Aorta (tissue), 5 donors: ENCODE measurements at regions not wholly inside any gene's neighbourhood (a gene's known extent, or its start where the extent isn't known, plus 50 kb on each side); places are given as distances from the start of the nearest gene placed in this dataset.
A peak's percentile ranks its signal among the peaks of the same experiment; 100 is the strongest.

Source experiments
- ATAC-seq: fragments of 200-7000 bp; cut with Tn5 transposase; one replicate; pipeline ENCODE4 v1.9.1; 2022; ENCODE audit warnings: moderate library complexity; ENCODE audit not compliant: low FRiP score
- DNase-seq, 2 donors: peaks; one replicate each; pipeline ENCODE4 v3.0.0-alpha.2; 2020
- H3K27ac ChIP-seq, 2 donors: one replicate each; pipeline ENCODE4 v1.5.1; 2013; ENCODE audit warnings: low read length in 2 of 2, mild to moderate bottlenecking in 2 of 2, moderate library complexity in 2 of 2, control low read depth in 1 of 2, inconsistent platforms in 1 of 2, low read depth in 1 of 2
- H3K27me3 ChIP-seq, 2 donors: one replicate each; pipeline ENCODE4 v1.6.1; 2013; ENCODE audit warnings: control low read depth in 1 of 2, low read length in 1 of 2, mild to moderate bottlenecking in 1 of 2, moderate library complexity in 1 of 2; ENCODE audit not compliant: insufficient read depth in 2 of 2, control insufficient read depth in 1 of 2
- H3K36me3 ChIP-seq, 2 donors: one replicate each; pipeline ENCODE4 v1.6.1; 2013; ENCODE audit warnings: control low read depth in 1 of 2, low read length in 1 of 2, mild to moderate bottlenecking in 1 of 2; ENCODE audit not compliant: insufficient read depth in 2 of 2, control insufficient read depth in 1 of 2
- H3K4me1 ChIP-seq, 2 donors: one replicate each; pipeline ENCODE4 v1.6.1; 2013; ENCODE audit warnings: low read length in 2 of 2, control low read depth in 1 of 2, mild to moderate bottlenecking in 1 of 2, moderate library complexity in 1 of 2; ENCODE audit not compliant: insufficient read depth in 2 of 2, control insufficient read depth in 1 of 2
- H3K4me3 ChIP-seq, 2 donors: one replicate each; pipeline ENCODE4 v1.5.1; 2013; ENCODE audit warnings: low read length in 2 of 2, control low read depth in 1 of 2, mild to moderate bottlenecking in 1 of 2
- H3K9me3 ChIP-seq: one replicate; pipeline ENCODE4 v1.6.1; 2013; ENCODE audit warnings: mild to moderate bottlenecking, low read length; ENCODE audit not compliant: control insufficient read depth
- WGBS, 2 donors: extraction: QIAGEN DNeasy Blood & Tissue Kit; methylation state at CpG; one replicate each; pipeline ENCODE4 v1.1.7; 2013; 5-methylcytosine and 5-hydroxymethylcytosine counted together
- intact Hi-C, 2 donors: fragments of 100-400 bp; cut with DNase I; formaldehyde crosslinking; loops; one replicate each; pipeline versions ENCODE4 v1.14.2 to v1.15.0; 2022
- donor health status: healthy with polysubstance abuse.
- donor health status: Bipolar disorder and iron deficiency.
- donor health status: DM: no; HTN: no; CAD: no.
- donor health status: DM: no; HTN: no; CAD: no.
- donor health status: DM: yes; HTN: yes; CAD: no.

DNA sequence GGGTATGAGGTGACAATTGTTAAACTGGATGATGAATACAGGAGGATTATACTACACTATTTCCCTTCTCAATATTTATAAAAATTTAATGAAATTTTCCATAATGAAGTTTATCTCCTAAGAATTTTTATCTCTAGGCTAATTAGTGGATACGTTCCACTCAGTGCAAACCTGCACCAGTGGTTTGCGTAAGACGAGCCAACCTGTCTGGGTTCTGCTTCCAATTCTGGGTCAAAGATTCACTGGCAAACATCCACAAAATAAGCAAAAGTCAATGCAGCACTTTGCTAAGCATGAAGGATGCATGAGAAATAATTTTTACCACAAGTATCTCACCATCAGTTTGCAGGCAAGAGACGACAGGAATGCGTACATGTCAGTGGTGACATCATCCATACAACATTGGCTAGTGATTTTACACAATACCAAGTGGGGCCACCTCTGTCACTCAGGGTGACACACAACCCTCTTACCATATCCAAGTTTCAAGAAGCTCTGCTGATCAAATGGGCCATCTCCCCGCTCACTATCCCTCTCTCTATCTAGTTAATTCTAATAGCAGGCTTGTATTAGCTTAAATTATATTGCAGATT lies 51.7 kb downstream of the FAM50B start:
- Histone ChIP-seq H3K27me3 (no peaks in the 10 kb centered on the region), H3K4me1 (peaks cover 2 to 4% of the 10 kb centered on the region in 2 donors), H3K27ac (no peak overlapping the region), H3K4me3 (no peak overlapping the region), H3K36me3 (no peaks in the 10 kb centered on the region), H3K9me3 (no peaks in the 10 kb centered on the region)
- ATAC-seq (no peak), DNase-seq (no peak)
- intact Hi-C loops = no loop called here
- WGBS, 2 donors = 87 to 93% methylated on average over 6 of the region's 6 CpGs

DNA sequence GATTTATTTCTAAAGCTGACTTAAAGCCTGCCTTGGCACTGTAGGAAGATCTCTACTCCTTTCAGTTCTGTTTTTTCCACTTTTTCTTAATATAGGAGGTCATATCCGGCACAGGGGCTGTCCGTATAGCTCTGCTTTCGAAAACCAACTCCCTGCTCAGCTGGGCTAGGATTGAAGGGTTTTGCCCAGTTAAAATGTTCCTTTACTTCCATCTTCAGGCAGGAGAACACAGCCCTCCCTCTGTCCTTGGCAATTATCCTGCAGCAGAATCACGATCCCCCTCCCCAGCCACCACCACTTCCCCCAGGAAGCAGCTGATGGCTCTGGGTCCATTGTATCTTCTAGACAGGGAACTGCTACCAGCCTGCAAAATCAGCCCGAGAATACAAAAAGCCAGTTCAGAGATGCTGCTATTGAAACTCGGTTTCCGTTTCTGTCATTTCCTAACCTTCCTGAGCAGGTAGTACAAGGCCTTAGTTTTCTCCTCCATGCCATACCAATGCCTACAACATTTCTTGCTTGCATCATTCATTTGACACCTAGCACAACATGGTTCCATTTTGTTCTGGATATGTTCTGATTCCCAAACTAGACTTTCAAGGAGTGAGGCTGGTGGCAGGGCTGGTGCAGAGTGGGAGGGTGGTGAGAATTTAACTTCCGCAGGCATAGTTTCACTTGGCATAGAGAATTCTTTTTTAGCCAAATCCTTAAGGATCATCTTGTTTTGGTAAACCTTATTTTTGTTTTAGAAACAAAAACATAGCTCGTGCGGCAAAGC lies 53.9 kb downstream of the FAM50B start:
- H3K27me3 ChIP-seq = no peaks in the 10 kb centered on the region
- WGBS, 2 donors = 55 to 56% methylated on average over 10 of the region's 10 CpGs
- H3K9me3 ChIP-seq = no peaks in the 10 kb centered on the region
- peaks cover 4% of the 10 kb centered on the region in 2 donors for H3K4me1 ChIP-seq
- DNase-seq (no peak), ATAC-seq (peak; percentile 47)
- peak overlapping the region in 1 of 2 donors; percentile 84 for H3K27ac ChIP-seq
- intact Hi-C loops = no loop called here
- H3K4me3 ChIP-seq = no peak overlapping the region
- no peaks in the 10 kb centered on the region for H3K36me3 ChIP-seq

DNA sequence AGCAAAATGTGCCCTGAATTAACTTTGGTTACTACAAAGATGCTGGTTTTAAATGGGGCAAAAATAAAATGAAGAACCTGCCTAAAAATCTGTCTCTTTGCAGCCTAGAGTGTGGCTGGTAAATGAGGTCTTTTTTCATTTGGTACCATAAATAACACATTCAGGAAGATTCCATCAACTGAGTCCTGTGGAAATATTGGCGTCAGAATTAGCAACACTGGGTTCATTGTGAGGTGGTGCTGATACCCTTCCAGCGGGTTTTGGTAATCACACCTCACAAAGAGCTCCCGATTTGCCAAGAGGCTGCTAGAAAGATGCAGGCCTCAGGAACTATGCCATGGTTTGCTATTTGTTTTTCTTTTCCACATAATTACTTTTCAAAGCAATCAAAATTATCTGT lies 55.3 kb downstream of the FAM50B start:
- no peaks in the 10 kb centered on the region for H3K36me3 ChIP-seq
- WGBS, 2 donors = 11 to 20% methylated on average over 3 of the region's 3 CpGs
- DNase-seq (no peak), ATAC-seq (no peak)
- intact Hi-C loops = no loop called here
- H3K4me3 ChIP-seq = no peak overlapping the region
- no peaks in the 10 kb centered on the region for H3K27me3 ChIP-seq
- H3K9me3 ChIP-seq = no peaks in the 10 kb centered on the region
- H3K4me1 ChIP-seq = peaks cover 4% of the 10 kb centered on the region in 2 donors
- H3K27ac ChIP-seq = peak overlapping the region in 1 of 2 donors; percentile 61

DNA sequence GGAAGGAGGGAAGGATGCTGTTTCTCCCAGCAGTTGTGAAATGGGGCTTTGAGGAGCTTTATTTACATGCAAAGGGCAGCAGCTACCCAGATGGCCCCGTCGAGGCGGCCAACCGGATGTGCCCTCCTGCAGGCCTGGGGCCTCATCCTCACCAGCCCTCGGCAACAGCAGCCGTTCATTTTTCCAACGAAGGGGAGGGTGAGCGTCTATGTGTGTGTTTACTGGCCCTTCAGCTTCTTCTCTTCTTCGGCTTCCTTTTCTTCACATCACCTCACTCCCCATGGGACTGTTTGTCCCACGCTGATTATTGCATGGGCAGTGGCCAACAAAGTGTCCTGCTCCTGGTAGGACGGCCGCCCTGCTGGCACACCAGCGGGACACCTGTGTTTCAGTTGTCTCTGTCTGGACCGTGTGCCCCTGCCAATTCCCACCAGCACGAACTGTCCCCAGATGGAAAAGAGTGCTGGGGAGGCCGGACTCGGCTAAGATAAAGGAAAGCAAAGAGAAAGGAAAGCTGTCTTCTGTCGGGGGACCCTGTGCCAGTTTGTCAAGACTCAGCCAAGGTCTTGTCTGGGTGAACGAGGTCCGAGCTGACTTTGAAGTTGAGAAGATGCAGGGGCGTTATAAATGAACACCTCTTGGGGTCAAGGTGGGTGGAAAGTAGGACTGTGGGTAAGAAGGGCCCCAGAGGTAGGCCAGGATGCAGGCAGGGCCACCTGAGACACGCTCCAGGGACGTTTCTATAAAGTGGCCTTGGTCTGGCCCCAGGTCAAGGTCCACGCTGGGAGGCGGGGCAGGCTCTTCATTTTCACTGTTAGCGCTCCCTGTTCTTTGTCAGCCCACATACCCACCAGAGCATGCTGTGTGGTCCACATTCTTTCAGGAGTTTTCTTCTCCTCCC lies 57.0 kb downstream of the FAM50B start:
- peaks cover 4 to 13% of the 10 kb centered on the region in 2 donors for H3K4me1 ChIP-seq
- intact Hi-C loops = no loop called here
- ATAC-seq (no peak), DNase-seq (no peak)
- H3K4me3 ChIP-seq = no peak overlapping the region
- H3K27me3 ChIP-seq = no peaks in the 10 kb centered on the region
- peak overlapping the region in 1 of 2 donors; percentile 38 for H3K27ac ChIP-seq
- WGBS, 2 donors = 67 to 72% methylated on average over 26 of the region's 26 CpGs
- no peaks in the 10 kb centered on the region for H3K36me3 ChIP-seq
- no peaks in the 10 kb centered on the region for H3K9me3 ChIP-seq

DNA sequence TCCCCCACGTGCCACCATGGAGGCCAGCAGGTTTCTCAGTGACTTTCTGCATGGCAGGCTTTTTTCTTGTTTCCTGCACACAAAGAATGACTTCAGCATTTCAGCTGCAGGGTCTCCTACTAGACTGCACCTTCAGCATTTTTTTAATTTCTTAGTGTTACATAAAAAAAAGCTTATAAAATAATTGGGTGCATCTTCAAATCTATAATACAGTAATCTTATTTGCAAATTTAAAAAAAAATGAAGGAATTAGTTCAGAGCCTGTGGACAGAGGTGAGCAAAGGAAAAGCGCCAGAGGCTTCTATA lies 57.6 kb downstream of the FAM50B start:
- DNase-seq = no peak
- H3K4me3 ChIP-seq = no peak overlapping the region
- no peaks in the 10 kb centered on the region for H3K9me3 ChIP-seq
- H3K36me3 ChIP-seq = no peaks in the 10 kb centered on the region
- no peak for ATAC-seq
- intact Hi-C loops = no loop called here
- no peak overlapping the region for H3K27ac ChIP-seq
- 86% methylated on average over 2 of the region's 2 CpGs for WGBS, 2 donors
- peaks cover 4 to 19% of the 10 kb centered on the region in 2 donors for H3K4me1 ChIP-seq
- H3K27me3 ChIP-seq = no peaks in the 10 kb centered on the region

DNA sequence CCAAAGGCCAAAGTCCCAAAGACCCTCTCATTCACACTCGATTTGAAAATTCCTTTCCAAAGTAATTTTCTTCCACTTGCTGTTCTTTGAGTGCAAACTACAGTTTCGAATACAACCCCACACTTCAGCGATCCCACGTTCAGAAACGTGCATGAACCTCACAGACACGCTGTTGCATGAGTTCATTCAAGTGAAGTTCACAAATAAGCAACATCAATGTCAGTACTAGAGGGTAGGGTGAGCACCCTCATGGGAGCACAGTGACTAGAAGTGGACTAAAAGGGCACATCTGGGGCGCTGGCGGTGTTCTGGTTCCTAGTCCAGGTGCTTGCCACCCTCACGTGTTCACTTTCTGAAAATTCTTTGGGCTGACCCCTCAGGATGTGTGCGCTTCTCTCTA lies 59.0 kb downstream of the FAM50B start:
- Histone ChIP-seq H3K27ac (no peak overlapping the region), H3K27me3 (no peaks in the 10 kb centered on the region), H3K9me3 (no peaks in the 10 kb centered on the region), H3K36me3 (no peaks in the 10 kb centered on the region), H3K4me1 (peaks cover 4 to 19% of the 10 kb centered on the region in 2 donors), H3K4me3 (no peak overlapping the region)
- intact Hi-C loops = no loop called here
- no peak for DNase-seq
- ATAC-seq = no peak
- 97 to 98% methylated on average over 10 of the region's 10 CpGs for WGBS, 2 donors

DNA sequence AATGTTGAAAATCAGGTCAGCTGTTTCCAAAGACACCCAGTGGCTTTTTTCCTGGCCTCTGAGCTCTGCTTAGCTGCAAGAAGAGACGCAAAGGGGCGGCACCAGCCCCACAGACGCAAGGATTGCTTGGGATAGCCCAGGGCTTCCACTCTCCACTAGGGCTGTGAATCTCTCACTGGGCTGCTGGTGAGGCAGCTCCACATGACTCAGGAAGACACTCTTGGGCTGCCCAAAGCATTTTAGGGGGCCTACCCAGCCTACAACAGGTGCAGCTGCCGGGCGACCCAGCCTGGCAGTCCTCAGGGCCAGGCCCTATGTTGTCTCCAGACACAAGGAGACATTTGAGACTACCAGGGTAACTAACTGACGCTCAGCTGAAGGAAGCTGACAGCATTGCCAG lies 59.8 kb downstream of the FAM50B start:
- intact Hi-C loops = no loop called here
- no peak overlapping the region for H3K4me3 ChIP-seq
- H3K27ac ChIP-seq = no peak overlapping the region
- WGBS, 2 donors = 95 to 98% methylated on average over 6 of the region's 6 CpGs
- peaks cover 3 to 18% of the 10 kb centered on the region in 2 donors for H3K4me1 ChIP-seq
- no peak for ATAC-seq
- DNase-seq = no peak
- H3K9me3 ChIP-seq = no peaks in the 10 kb centered on the region
- no peaks in the 10 kb centered on the region for H3K36me3 ChIP-seq
- no peaks in the 10 kb centered on the region for H3K27me3 ChIP-seq

DNA sequence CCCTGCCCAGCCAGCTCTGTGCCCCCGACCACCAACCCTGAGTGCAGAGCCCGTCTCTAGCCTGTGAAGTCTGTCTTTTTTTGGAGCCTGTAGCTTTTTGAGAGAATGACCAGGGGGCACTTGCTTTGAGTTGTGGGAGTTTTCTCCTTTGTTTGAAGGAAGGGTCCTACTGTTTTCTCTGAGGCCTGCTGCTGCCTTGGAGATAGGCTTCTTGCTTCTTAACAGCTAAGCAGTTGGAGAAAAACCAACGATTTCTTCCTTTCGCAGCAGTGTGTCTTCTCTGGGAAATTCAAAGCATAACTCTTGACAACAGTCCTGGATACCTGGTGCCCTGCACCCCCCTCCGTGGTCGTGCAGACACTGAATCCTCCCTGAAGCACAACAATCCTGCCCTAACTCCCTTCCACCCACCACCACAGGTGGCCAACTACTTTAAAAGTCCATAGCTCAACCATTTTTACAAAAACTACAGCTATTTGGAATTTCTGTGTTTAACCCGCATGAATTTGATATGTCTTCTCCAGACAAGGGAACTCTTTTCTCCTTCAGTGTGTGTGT lies 61.0 kb downstream of the FAM50B start:
- ATAC-seq (no peak), DNase-seq (no peak)
- WGBS, 2 donors = 74 to 78% methylated on average over 7 of the region's 7 CpGs
- Histone ChIP-seq H3K27me3 (no peaks in the 10 kb centered on the region), H3K4me3 (no peak overlapping the region), H3K27ac (peak overlapping the region; percentile 9 to 73), H3K36me3 (no peaks in the 10 kb centered on the region), H3K4me1 (peaks cover 4 to 14% of the 10 kb centered on the region in 2 donors), H3K9me3 (no peaks in the 10 kb centered on the region)
- intact Hi-C loops = loop anchor here (5.0 kb wide), 2 partner anchors 63 to 83 kb away; partner anchors contain the start of gene FAM50B (in 1 of the 2)
